HEK293 (cell line): ENCODE measurements at regions not wholly inside any gene's neighbourhood (a gene's known extent, or its start where the extent isn't known, plus 50 kb on each side); places are given as distances from the start of the nearest gene placed in this dataset.

ENCODE experiments used
- CTCF ChIA-PET: fragments of 350-600 bp; formaldehyde crosslinking; extraction: SDS; loops from one replicate; lab custom pipeline; 2021; ENCODE audit warnings: antibody characterized with exemption; lab: Yijun Ruan, JAX
- POLR2A ChIA-PET: fragments of 300-600 bp; formaldehyde crosslinking; extraction: SDS; loops from one replicate; lab custom pipeline; 2020; ENCODE audit warnings: antibody characterized with exemption, inconsistent platforms; lab: Yijun Ruan, JAX
- H3K27ac ChIP-seq: fragments of 200-500 bp; sonication (Bioruptor generic); 2 replicates; pipeline ENCODE4 v1.5.1; 2014; ENCODE audit warnings: low read depth, low read length, control low read depth, inconsistent platforms; ENCODE audit errors: extremely low read depth
- H3K36me3 ChIP-seq, 2 experiments: fragments of 200-500 bp in 1 of 2; sonication (Bioruptor generic) in 1 of 2; 1 replicate in 1 of 2; 2 replicates in 1 of 2; pipeline ENCODE4 v1.5.1; 2014 to 2017; ENCODE audit warnings: inconsistent platforms in 2 of 2, low read length in 2 of 2; ENCODE audit not compliant: control insufficient read depth in 2 of 2, insufficient read depth in 1 of 2
- H3K4me1 ChIP-seq: fragments of 200-500 bp; sonication (Bioruptor generic); 2 replicates; pipeline ENCODE4 v1.5.1; 2014; ENCODE audit warnings: mild to moderate bottlenecking, low read length, inconsistent platforms; ENCODE audit not compliant: control insufficient read depth, insufficient read depth
- H3K4me3 ChIP-seq: 2 replicates; pipeline ENCODE4 v1.5.1; 2011; ENCODE audit warnings: low read depth, mild to moderate bottlenecking, control low read depth, low read length, moderate library complexity
- H3K9me3 ChIP-seq: fragments of 200-500 bp; sonication (Bioruptor generic); 2 replicates; pipeline ENCODE4 v1.5.1; 2014; ENCODE audit warnings: low read depth, low read length, inconsistent platforms; ENCODE audit not compliant: control insufficient read depth, insufficient read depth
- BCL11A ChIP-seq: fragments of 450-650 bp; formaldehyde crosslinking; IDR thresholded peaks from 2 replicates; pipeline ENCODE4 v1.5.1; 2016; ENCODE audit warnings: low read depth, missing biosample characterization, missing genetic modification characterization
- ELK4 ChIP-seq: IDR thresholded peaks from 2 replicates; pipeline ENCODE4 v1.6.1; 2011; ENCODE audit warnings: mild to moderate bottlenecking, low read depth, low read length, borderline replicate concordance
- GLI4 ChIP-seq: fragments of 450-650 bp; formaldehyde crosslinking; IDR thresholded peaks from 2 replicates; pipeline ENCODE4 v1.5.1; 2016; ENCODE audit warnings: missing biosample characterization, missing genetic modification characterization
- HOXD13 ChIP-seq: sonication (generic); formaldehyde crosslinking; IDR thresholded peaks from 2 replicates; pipeline ENCODE4 v1.8.0; 2022; ENCODE audit warnings: missing genetic modification reagents, borderline replicate concordance
- KLF8 ChIP-seq: fragments of 450-650 bp; formaldehyde crosslinking; IDR thresholded peaks from 2 replicates; pipeline ENCODE4 v1.5.1; 2016; ENCODE audit warnings: missing biosample characterization, missing genetic modification characterization
- KLF9 ChIP-seq: fragments of 450-650 bp; formaldehyde crosslinking; IDR thresholded peaks from 2 replicates; pipeline ENCODE4 v1.5.1; 2016; ENCODE audit warnings: missing biosample characterization, missing genetic modification characterization, low read depth
- MZF1 ChIP-seq: fragments of 450-650 bp; formaldehyde crosslinking; IDR thresholded peaks from 2 replicates; pipeline ENCODE4 v1.5.1; 2017; ENCODE audit warnings: missing biosample characterization, missing genetic modification characterization, borderline replicate concordance
- OVOL3 ChIP-seq: fragments of 450-650 bp; formaldehyde crosslinking; IDR thresholded peaks from 2 replicates; pipeline ENCODE4 v1.5.1; 2016; ENCODE audit warnings: missing biosample characterization, missing genetic modification characterization
- SALL2 ChIP-seq: fragments of 450-650 bp; formaldehyde crosslinking; IDR thresholded peaks from 2 replicates; pipeline ENCODE4 v1.5.0; 2017; ENCODE audit warnings: missing biosample characterization, mild to moderate bottlenecking, missing genetic modification characterization, borderline replicate concordance
- SP7 ChIP-seq: fragments of 450-650 bp; formaldehyde crosslinking; IDR thresholded peaks from 2 replicates; pipeline ENCODE4 v1.5.1; 2016; ENCODE audit warnings: missing biosample characterization, missing genetic modification characterization
- ZEB2 ChIP-seq: fragments of 450-650 bp; formaldehyde crosslinking; IDR thresholded peaks from 2 replicates; pipeline ENCODE4 v1.5.1; 2016; ENCODE audit warnings: missing biosample characterization, missing genetic modification characterization
- ZNF148 ChIP-seq: fragments of 450-650 bp; formaldehyde crosslinking; IDR thresholded peaks from 2 replicates; pipeline ENCODE4 v1.5.0; 2017; ENCODE audit warnings: missing biosample characterization, missing genetic modification characterization, borderline replicate concordance
- ZNF184 ChIP-seq: fragments of 450-650 bp; IDR thresholded peaks from 2 replicates; pipeline ENCODE4 v1.5.1; 2018; ENCODE audit warnings: missing biosample characterization, mild to moderate bottlenecking, missing genetic modification characterization
- ZNF335 ChIP-seq: fragments of 450-650 bp; formaldehyde crosslinking; conservative IDR thresholded peaks from 2 replicates; pipeline ENCODE4 v1.5.1; 2016; ENCODE audit warnings: missing biosample characterization, missing genetic modification characterization
- ZNF416 ChIP-seq: fragments of 450-650 bp; formaldehyde crosslinking; IDR thresholded peaks from 2 replicates; pipeline ENCODE4 v1.5.1; 2016; ENCODE audit warnings: missing biosample characterization, missing genetic modification characterization
- ZNF514 ChIP-seq: fragments of 450-650 bp; formaldehyde crosslinking; IDR thresholded peaks from 2 replicates; pipeline ENCODE4 v1.5.1; 2016; ENCODE audit warnings: missing biosample characterization, missing genetic modification characterization
- ZNF645 ChIP-seq: fragments of 450-650 bp; formaldehyde crosslinking; IDR thresholded peaks from 2 replicates; pipeline ENCODE4; 2016; ENCODE audit warnings: missing biosample characterization, missing genetic modification characterization
- ZNF660 ChIP-seq: fragments of 450-650 bp; IDR thresholded peaks from 2 replicates; pipeline ENCODE4 v1.5.1; 2018; ENCODE audit warnings: missing biosample characterization, mild to moderate bottlenecking, missing genetic modification characterization
- ZNF837 ChIP-seq: fragments of 450-650 bp; formaldehyde crosslinking; IDR thresholded peaks from 2 replicates; pipeline ENCODE4 v1.5.1; 2016; ENCODE audit warnings: missing biosample characterization, missing genetic modification characterization
- TF ChIP-seq, protein P1 (sequence below): fragments of 450-650 bp; formaldehyde crosslinking; IDR thresholded peaks from 2 replicates; pipeline ENCODE4 v1.5.1; 2016; ENCODE audit warnings: missing biosample characterization, missing genetic modification characterization
- TF ChIP-seq, protein P2 (sequence below): fragments of 450-650 bp; formaldehyde crosslinking; IDR thresholded peaks from 2 replicates; pipeline ENCODE4 v1.5.1; 2017; ENCODE audit warnings: missing biosample characterization, missing genetic modification characterization

- no peak for TF ChIP-seq ZNF148 (tag by site-specific recombination)
- no peak for TF ChIP-seq MZF1 (tag by site-specific recombination)
- TF ChIP-seq KLF9 = no peak
- TF ChIP-seq ZEB2 (tag by site-specific recombination) = no peak
- TF ChIP-seq SP7 = no peak
- no peak for TF ChIP-seq GLI4
- no peak for TF ChIP-seq KLF8 (tag by site-specific recombination)
- TF ChIP-seq ZNF184 (tag by site-specific recombination) = no peak
- no peak for TF ChIP-seq BCL11A (tag by site-specific recombination)
- no peak for TF ChIP-seq SALL2
- no peak for TF ChIP-seq ZNF837 (tag by site-specific recombination)
- no peak for TF ChIP-seq OVOL3 (tag by site-specific recombination)
- no peak for TF ChIP-seq ELK4
- no peak for TF ChIP-seq ZNF514 (tag by site-specific recombination)
These were observed 99.3 kb downstream of the MCFD2 start (continued) for GRCh38 chr2:46816151-46816845.

GRCh38 chr2:46815121-46815802 is 100.3 kb downstream of the MCFD2 start:
- ChIA-PET CTCF (interaction anchor here (1.2 kb wide), 1 partner anchor 531 kb away, joined by 3 read pairs; no protein-coding TSS in a partner anchor), POLR2A (no interaction called here)
- Histone ChIP-seq H3K4me1 (no peaks in the 10 kb centered on the region; the same call in 1 of the 2 replicates), H3K27ac (no peak overlapping the region), H3K36me3 (no peaks in the 10 kb centered on the region), H3K9me3 (no peaks in the 10 kb centered on the region), H3K4me3 (no peak overlapping the region)
- TF ChIP-seq ZNF660 (tag by site-specific recombination) = no peak
- no peak for TF ChIP-seq ZEB2 (tag by site-specific recombination)

- H3K27ac ChIP-seq = no peak overlapping the region
- H3K36me3 ChIP-seq = no peaks in the 10 kb centered on the region
- POLR2A ChIA-PET = no interaction called here
- H3K4me3 ChIP-seq = no peak overlapping the region
- CTCF ChIA-PET = interaction anchor here (1.1 kb wide), 1 partner anchor 194 kb away, joined by 3 read pairs; no protein-coding TSS in a partner anchor
- TF ChIP-seq, protein P1, sequence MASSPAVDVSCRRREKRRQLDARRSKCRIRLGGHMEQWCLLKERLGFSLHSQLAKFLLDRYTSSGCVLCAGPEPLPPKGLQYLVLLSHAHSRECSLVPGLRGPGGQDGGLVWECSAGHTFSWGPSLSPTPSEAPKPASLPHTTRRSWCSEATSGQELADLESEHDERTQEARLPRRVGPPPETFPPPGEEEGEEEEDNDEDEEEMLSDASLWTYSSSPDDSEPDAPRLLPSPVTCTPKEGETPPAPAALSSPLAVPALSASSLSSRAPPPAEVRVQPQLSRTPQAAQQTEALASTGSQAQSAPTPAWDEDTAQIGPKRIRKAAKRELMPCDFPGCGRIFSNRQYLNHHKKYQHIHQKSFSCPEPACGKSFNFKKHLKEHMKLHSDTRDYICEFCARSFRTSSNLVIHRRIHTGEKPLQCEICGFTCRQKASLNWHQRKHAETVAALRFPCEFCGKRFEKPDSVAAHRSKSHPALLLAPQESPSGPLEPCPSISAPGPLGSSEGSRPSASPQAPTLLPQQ (tag by site-specific recombination) = no peak
- no peak for TF ChIP-seq ZNF335 (tag by site-specific recombination)
- no peak for TF ChIP-seq ZNF416 (tag by site-specific recombination)
- TF ChIP-seq, protein P2, sequence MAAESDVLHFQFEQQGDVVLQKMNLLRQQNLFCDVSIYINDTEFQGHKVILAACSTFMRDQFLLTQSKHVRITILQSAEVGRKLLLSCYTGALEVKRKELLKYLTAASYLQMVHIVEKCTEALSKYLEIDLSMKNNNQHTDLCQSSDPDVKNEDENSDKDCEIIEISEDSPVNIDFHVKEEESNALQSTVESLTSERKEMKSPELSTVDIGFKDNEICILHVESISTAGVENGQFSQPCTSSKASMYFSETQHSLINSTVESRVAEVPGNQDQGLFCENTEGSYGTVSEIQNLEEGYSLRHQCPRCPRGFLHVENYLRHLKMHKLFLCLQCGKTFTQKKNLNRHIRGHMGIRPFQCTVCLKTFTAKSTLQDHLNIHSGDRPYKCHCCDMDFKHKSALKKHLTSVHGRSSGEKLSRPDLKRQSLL (tag by site-specific recombination) = no peak
- no peak for TF ChIP-seq ZNF645
- no peak for TF ChIP-seq ZNF148 (tag by site-specific recombination)
- TF ChIP-seq HOXD13 (CRISPR knock-in tag) = no peak
- no peaks in the 10 kb centered on the region; the same call in 1 of the 2 replicates for H3K4me1 ChIP-seq
- no peaks in the 10 kb centered on the region for H3K9me3 ChIP-seq
These were observed 101.2 kb downstream of the MCFD2 start for GRCh38 chr2:46814160-46814961.
